HEK293 (cell line): ENCODE measurements at regions not wholly inside any gene's neighbourhood (a gene's known extent, or its start where the extent isn't known, plus 50 kb on each side); places are given as distances from the start of the nearest gene placed in this dataset.
A peak's percentile ranks its signal among the peaks of the same experiment; 100 is the strongest.

Source experiments
- BCL11A ChIP-seq: fragments of 450-650 bp; formaldehyde crosslinking; IDR thresholded peaks from 2 replicates; pipeline ENCODE4 v1.5.1; 2016; ENCODE audit warnings: low read depth, missing biosample characterization, missing genetic modification characterization
- BCL11B ChIP-seq: fragments of 450-650 bp; formaldehyde crosslinking; IDR thresholded peaks from 2 replicates; pipeline ENCODE4 v1.5.1; 2016; ENCODE audit warnings: low read depth, missing biosample characterization, missing genetic modification characterization
- KLF16 ChIP-seq: fragments of 450-650 bp; formaldehyde crosslinking; IDR thresholded peaks from 2 replicates; pipeline ENCODE4 v1.5.1; 2017; ENCODE audit warnings: missing biosample characterization, missing genetic modification characterization
- KLF7 ChIP-seq: fragments of 450-650 bp; formaldehyde crosslinking; IDR thresholded peaks from 2 replicates; pipeline ENCODE4 v1.5.1; 2016; ENCODE audit warnings: missing biosample characterization, missing genetic modification characterization, borderline replicate concordance
- KLF9 ChIP-seq: fragments of 450-650 bp; formaldehyde crosslinking; IDR thresholded peaks from 2 replicates; pipeline ENCODE4 v1.5.1; 2016; ENCODE audit warnings: missing biosample characterization, missing genetic modification characterization, low read depth
- PRDM1 ChIP-seq: fragments of 450-650 bp; formaldehyde crosslinking; IDR thresholded peaks from 2 replicates; pipeline ENCODE4; 2016; ENCODE audit warnings: missing biosample characterization, missing genetic modification characterization
- ZBTB1 ChIP-seq: fragments of 450-650 bp; formaldehyde crosslinking; IDR thresholded peaks from 2 replicates; pipeline ENCODE4 v1.5.1; 2016; ENCODE audit warnings: missing biosample characterization, missing genetic modification characterization
- ZEB2 ChIP-seq: fragments of 450-650 bp; formaldehyde crosslinking; IDR thresholded peaks from 2 replicates; pipeline ENCODE4 v1.5.1; 2016; ENCODE audit warnings: missing biosample characterization, missing genetic modification characterization
- ZFP3 ChIP-seq: fragments of 450-650 bp; formaldehyde crosslinking; IDR thresholded peaks from 2 replicates; pipeline ENCODE4 v1.5.1; 2016; ENCODE audit warnings: low read depth, missing biosample characterization, missing genetic modification characterization
- ZFP41 ChIP-seq: fragments of 450-650 bp; formaldehyde crosslinking; IDR thresholded peaks from 2 replicates; pipeline ENCODE4 v1.5.1; 2016; ENCODE audit warnings: missing biosample characterization, missing genetic modification characterization, borderline replicate concordance
- ZNF274 ChIP-seq, 2 experiments: fragments of 200-500 bp in 1 of 2; fragments of 450-650 bp in 1 of 2; sonication (Bioruptor generic) in 1 of 2; formaldehyde crosslinking in 1 of 2; IDR thresholded peaks; 2 replicates each; pipeline versions ENCODE4 v1.5.1 to v1.6.1; 2014 to 2016; ENCODE audit warnings: borderline replicate concordance in 1 of 2, inconsistent platforms in 1 of 2, low read length in 1 of 2, missing biosample characterization in 1 of 2, missing genetic modification characterization in 1 of 2
- ZNF366 ChIP-seq: fragments of 450-650 bp; formaldehyde crosslinking; conservative IDR thresholded peaks from 2 replicates; pipeline ENCODE4 v1.5.1; 2016; ENCODE audit warnings: missing biosample characterization, missing genetic modification characterization
- ZNF416 ChIP-seq: fragments of 450-650 bp; formaldehyde crosslinking; IDR thresholded peaks from 2 replicates; pipeline ENCODE4 v1.5.1; 2016; ENCODE audit warnings: missing biosample characterization, missing genetic modification characterization
- ZNF423 ChIP-seq: fragments of 450-650 bp; formaldehyde crosslinking; IDR thresholded peaks from 2 replicates; pipeline ENCODE4 v1.5.1; 2016; ENCODE audit warnings: missing biosample characterization, missing genetic modification characterization
- ZNF501 ChIP-seq: fragments of 450-650 bp; formaldehyde crosslinking; IDR thresholded peaks from 2 replicates; pipeline ENCODE4 v1.5.1; 2016; ENCODE audit warnings: missing biosample characterization, missing genetic modification characterization
- ZNF560 ChIP-seq: fragments of 450-650 bp; formaldehyde crosslinking; IDR thresholded peaks from 2 replicates; pipeline ENCODE4 v1.5.1; 2017; ENCODE audit warnings: missing biosample characterization, missing genetic modification characterization, borderline replicate concordance
- ZNF768 ChIP-seq: fragments of 450-650 bp; formaldehyde crosslinking; IDR thresholded peaks from 2 replicates; pipeline ENCODE4 v1.5.1; 2018; ENCODE audit warnings: missing biosample characterization, mild to moderate bottlenecking, missing genetic modification characterization
- TF ChIP-seq, protein P1 (sequence below): fragments of 450-650 bp; IDR thresholded peaks from 2 replicates; pipeline ENCODE4 v1.5.1; 2018; ENCODE audit warnings: missing biosample characterization, missing genetic modification characterization
- TF ChIP-seq, protein P2 (sequence below): fragments of 450-650 bp; formaldehyde crosslinking; IDR thresholded peaks from 2 replicates; pipeline ENCODE4 v1.5.1; 2016; ENCODE audit warnings: missing biosample characterization, missing genetic modification characterization
- TF ChIP-seq, protein P3 (sequence below): fragments of 450-650 bp; formaldehyde crosslinking; IDR thresholded peaks from 2 replicates; pipeline ENCODE4 v1.5.1; 2017; ENCODE audit warnings: missing biosample characterization, missing genetic modification characterization
- TF ChIP-seq, protein P4 (sequence below): sonication (generic); formaldehyde crosslinking; IDR thresholded peaks from 2 replicates; pipeline ENCODE4 v1.8.1; 2022; ENCODE audit warnings: mild to moderate bottlenecking, moderate library complexity, missing genetic modification reagents
- TF ChIP-seq, protein P5 (sequence below): fragments of 450-650 bp; formaldehyde crosslinking; IDR thresholded peaks from 2 replicates; pipeline ENCODE4 v1.5.1; 2016; ENCODE audit warnings: missing biosample characterization, missing genetic modification characterization

DNA sequence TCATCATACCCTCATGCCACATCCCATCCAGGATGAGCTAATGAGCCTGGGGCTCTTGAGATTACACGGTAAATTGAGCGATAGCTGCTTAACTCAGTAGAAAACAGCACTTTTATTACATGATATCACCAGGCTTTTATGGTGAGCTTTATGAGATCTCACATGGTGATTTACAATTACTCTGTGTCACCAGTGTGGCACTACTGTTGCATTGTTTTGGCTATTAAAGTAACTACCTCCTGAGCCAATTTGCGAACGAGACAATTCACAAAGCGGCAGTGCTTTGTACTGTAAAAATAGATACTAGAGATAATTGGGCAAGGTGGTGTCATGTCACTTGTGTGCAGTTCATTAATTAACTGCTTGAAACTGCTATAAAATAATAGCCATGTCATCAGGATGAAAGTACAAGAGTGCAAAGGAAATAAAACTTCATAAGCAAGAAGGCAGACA lies 767.7 kb upstream of the ADGRL2 start (continued):
- TF ChIP-seq, protein P1, sequence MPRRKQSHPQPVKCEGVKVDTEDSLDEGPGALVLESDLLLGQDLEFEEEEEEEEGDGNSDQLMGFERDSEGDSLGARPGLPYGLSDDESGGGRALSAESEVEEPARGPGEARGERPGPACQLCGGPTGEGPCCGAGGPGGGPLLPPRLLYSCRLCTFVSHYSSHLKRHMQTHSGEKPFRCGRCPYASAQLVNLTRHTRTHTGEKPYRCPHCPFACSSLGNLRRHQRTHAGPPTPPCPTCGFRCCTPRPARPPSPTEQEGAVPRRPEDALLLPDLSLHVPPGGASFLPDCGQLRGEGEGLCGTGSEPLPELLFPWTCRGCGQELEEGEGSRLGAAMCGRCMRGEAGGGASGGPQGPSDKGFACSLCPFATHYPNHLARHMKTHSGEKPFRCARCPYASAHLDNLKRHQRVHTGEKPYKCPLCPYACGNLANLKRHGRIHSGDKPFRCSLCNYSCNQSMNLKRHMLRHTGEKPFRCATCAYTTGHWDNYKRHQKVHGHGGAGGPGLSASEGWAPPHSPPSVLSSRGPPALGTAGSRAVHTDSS, result peak; percentile 38; the same call in 1 of the 2 replicates
- TF ChIP-seq ZFP41 (tag by site-specific recombination) (no peak), ZNF366 (peak; percentile 99), ZNF501 (tag by site-specific recombination) (peak; percentile 83), KLF7 (tag by site-specific recombination) (peak; percentile 71; the same call in 1 of the 2 replicates), ZNF560 (tag by site-specific recombination) (no peak), KLF9 (tag by site-specific recombination) (0 out of 2 replicates have a peak, but pooled peaks have one; percentile 41), ZNF274 (IDR thresholded peaks at IDR 0.05; ENCODE audit: low read length) (no peak), ZNF274 (tag by site-specific recombination; IDR thresholded peaks at IDR 0.05; ENCODE audit: borderline replicate concordance) (no peak), PRDM1 (no peak), ZNF423 (tag by site-specific recombination) (no peak), BCL11B (peak; percentile 95), ZFP3 (tag by site-specific recombination) (no peak), ZBTB1 (tag by site-specific recombination) (peak; percentile 89), BCL11A (tag by site-specific recombination) (peak; percentile 95), KLF16 (tag by site-specific recombination) (peak; percentile 90), ZNF768 (tag by site-specific recombination) (no peak), ZEB2 (tag by site-specific recombination) (peak; percentile 99), ZNF416 (tag by site-specific recombination) (no peak)
- TF ChIP-seq, protein P2, sequence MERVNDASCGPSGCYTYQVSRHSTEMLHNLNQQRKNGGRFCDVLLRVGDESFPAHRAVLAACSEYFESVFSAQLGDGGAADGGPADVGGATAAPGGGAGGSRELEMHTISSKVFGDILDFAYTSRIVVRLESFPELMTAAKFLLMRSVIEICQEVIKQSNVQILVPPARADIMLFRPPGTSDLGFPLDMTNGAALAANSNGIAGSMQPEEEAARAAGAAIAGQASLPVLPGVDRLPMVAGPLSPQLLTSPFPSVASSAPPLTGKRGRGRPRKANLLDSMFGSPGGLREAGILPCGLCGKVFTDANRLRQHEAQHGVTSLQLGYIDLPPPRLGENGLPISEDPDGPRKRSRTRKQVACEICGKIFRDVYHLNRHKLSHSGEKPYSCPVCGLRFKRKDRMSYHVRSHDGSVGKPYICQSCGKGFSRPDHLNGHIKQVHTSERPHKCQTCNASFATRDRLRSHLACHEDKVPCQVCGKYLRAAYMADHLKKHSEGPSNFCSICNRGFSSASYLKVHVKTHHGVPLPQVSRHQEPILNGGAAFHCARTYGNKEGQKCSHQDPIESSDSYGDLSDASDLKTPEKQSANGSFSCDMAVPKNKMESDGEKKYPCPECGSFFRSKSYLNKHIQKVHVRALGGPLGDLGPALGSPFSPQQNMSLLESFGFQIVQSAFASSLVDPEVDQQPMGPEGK (tag by site-specific recombination), result peak; percentile 45; the same call in 1 of the 2 replicates
- TF ChIP-seq, protein P3, sequence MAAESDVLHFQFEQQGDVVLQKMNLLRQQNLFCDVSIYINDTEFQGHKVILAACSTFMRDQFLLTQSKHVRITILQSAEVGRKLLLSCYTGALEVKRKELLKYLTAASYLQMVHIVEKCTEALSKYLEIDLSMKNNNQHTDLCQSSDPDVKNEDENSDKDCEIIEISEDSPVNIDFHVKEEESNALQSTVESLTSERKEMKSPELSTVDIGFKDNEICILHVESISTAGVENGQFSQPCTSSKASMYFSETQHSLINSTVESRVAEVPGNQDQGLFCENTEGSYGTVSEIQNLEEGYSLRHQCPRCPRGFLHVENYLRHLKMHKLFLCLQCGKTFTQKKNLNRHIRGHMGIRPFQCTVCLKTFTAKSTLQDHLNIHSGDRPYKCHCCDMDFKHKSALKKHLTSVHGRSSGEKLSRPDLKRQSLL, result 0 out of 2 replicates have a peak, but pooled peaks have one; percentile 46
- TF ChIP-seq, protein P4, sequence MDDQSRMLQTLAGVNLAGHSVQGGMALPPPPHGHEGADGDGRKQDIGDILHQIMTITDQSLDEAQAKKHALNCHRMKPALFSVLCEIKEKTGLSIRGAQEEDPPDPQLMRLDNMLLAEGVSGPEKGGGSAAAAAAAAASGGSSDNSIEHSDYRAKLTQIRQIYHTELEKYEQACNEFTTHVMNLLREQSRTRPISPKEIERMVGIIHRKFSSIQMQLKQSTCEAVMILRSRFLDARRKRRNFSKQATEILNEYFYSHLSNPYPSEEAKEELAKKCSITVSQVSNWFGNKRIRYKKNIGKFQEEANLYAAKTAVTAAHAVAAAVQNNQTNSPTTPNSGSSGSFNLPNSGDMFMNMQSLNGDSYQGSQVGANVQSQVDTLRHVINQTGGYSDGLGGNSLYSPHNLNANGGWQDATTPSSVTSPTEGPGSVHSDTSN (CRISPR knock-in tag), result no peak
- TF ChIP-seq, protein P5, sequence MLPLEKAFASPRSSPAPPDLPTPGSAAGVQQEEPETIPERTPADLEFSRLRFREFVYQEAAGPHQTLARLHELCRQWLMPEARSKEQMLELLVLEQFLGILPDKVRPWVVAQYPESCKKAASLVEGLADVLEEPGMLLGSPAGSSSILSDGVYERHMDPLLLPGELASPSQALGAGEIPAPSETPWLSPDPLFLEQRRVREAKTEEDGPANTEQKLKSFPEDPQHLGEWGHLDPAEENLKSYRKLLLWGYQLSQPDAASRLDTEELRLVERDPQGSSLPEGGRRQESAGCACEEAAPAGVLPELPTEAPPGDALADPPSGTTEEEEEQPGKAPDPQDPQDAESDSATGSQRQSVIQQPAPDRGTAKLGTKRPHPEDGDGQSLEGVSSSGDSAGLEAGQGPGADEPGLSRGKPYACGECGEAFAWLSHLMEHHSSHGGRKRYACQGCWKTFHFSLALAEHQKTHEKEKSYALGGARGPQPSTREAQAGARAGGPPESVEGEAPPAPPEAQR (tag by site-specific recombination), result 0 out of 2 replicates have a peak, but pooled peaks have one; percentile 69
